Keratinocyte (primary cell): ENCODE measurements at regions not wholly inside any gene's neighbourhood (a gene's known extent, or its start where the extent isn't known, plus 50 kb on each side); places are given as distances from the start of the nearest gene placed in this dataset.

Experiments used
- DNase-seq: peaks from one replicate; pipeline ENCODE4 v3.0.0-alpha.2; 2011; ENCODE audit warnings: low read depth, missing footprints, low spot score
- FAIRE-seq: peaks from 2 replicates; lab custom pipeline; 2011; peaks lifted over from hg19 to GRCh38; lab: Jason Lieb, UNC
- H2AFZ ChIP-seq: 2 replicates; pipeline ENCODE4 v1.6.0; 2012; ENCODE audit warnings: low read length, control low read depth, inconsistent platforms; ENCODE audit not compliant: control insufficient read depth
- H3K27ac ChIP-seq: 2 replicates; pipeline ENCODE4 v1.5.1; 2011; ENCODE audit warnings: low read length; ENCODE audit not compliant: control insufficient read depth, insufficient read depth
- H3K27me3 ChIP-seq: 3 replicates; pipeline ENCODE4 v1.6.0; 2011; ENCODE audit warnings: low read length; ENCODE audit not compliant: control insufficient read depth, insufficient read depth; ENCODE audit errors: extremely low read depth
- H3K36me3 ChIP-seq, 2 experiments: 2 replicates in 1 of 2; 3 replicates in 1 of 2; pipeline ENCODE4 v1.5.1; 2011; ENCODE audit warnings: low read length in 2 of 2, mild to moderate bottlenecking in 1 of 2; ENCODE audit not compliant: control insufficient read depth in 2 of 2, insufficient read depth in 2 of 2; ENCODE audit errors: extremely low read depth in 1 of 2
- H3K4me1 ChIP-seq: 3 replicates; pipeline ENCODE4 v1.5.1; 2011; ENCODE audit warnings: low read length; ENCODE audit not compliant: control insufficient read depth, insufficient read depth; ENCODE audit errors: extremely low read depth
- H3K4me2 ChIP-seq: 3 replicates; pipeline ENCODE4 v1.6.0; 2011; ENCODE audit warnings: low read depth, low read length; ENCODE audit not compliant: control insufficient read depth, insufficient read depth; ENCODE audit errors: extremely low read depth
- H3K4me3 ChIP-seq, 3 experiments: fragments of 200-600 bp in 1 of 3; sonication (generic) in 1 of 3; 2 replicates in 2 of 3; 3 replicates in 1 of 3; pipeline ENCODE4 v1.5.1; 2011 to 2016; ENCODE audit warnings: low read length in 3 of 3, mild to moderate bottlenecking in 3 of 3, control low read depth in 2 of 3, inconsistent platforms in 1 of 3, low read depth in 1 of 3, mixed read lengths in 1 of 3, mixed run types in 1 of 3, moderate library complexity in 1 of 3; ENCODE audit not compliant: control insufficient read depth in 2 of 3, insufficient read depth in 2 of 3; ENCODE audit errors: extremely low read depth in 1 of 3
- H3K79me2 ChIP-seq: 2 replicates; pipeline ENCODE4 v1.6.0; 2012; ENCODE audit warnings: low read length; ENCODE audit not compliant: control insufficient read depth, insufficient read depth
- H3K9ac ChIP-seq: 3 replicates; pipeline ENCODE4 v1.6.0; 2011; ENCODE audit warnings: low read length; ENCODE audit not compliant: control insufficient read depth, insufficient read depth; ENCODE audit errors: extremely low read depth
- H3K9me1 ChIP-seq: 3 replicates; pipeline ENCODE4 v1.6.0; 2011; ENCODE audit warnings: low read length; ENCODE audit not compliant: control insufficient read depth, insufficient read depth; ENCODE audit errors: extremely low read depth
- H3K9me3 ChIP-seq: 2 replicates; pipeline ENCODE4 v1.5.1; 2012; ENCODE audit warnings: low read depth, low read length; ENCODE audit not compliant: control insufficient read depth
- H4K20me1 ChIP-seq: 3 replicates; pipeline ENCODE4 v1.6.0; 2011; ENCODE audit warnings: low read length; ENCODE audit not compliant: control insufficient read depth, insufficient read depth; ENCODE audit errors: extremely low read depth
- EZH2 ChIP-seq: IDR thresholded peaks from one replicate; pipeline ENCODE4 v1.6.1; 2012; ENCODE audit warnings: inconsistent platforms, mild to moderate bottlenecking, low read length, moderate library complexity
- dilution Hi-C: fragments of 300-500 bp; cut with MboI; formaldehyde crosslinking; loops from one replicate; pipeline ENCODE4 v1.7.0; 2020; ENCODE audit warnings: low sequenced_read_pairs; ENCODE audit not compliant: extremely low pct_ligation_motif_present
- TF ChIP-seq, protein P1 (sequence below), 3 experiments: IDR thresholded peaks in 1 of 3; conservative IDR thresholded peaks in 1 of 3; optimal IDR thresholded peaks in 1 of 3; 2 replicates in 2 of 3; 3 replicates in 1 of 3; pipeline versions ENCODE3 to v1.5.1; 2011; ENCODE audit warnings: low read length in 3 of 3, mild to moderate bottlenecking in 3 of 3, moderate library complexity in 2 of 3, control low read depth in 1 of 3, inconsistent platforms in 1 of 3; ENCODE audit not compliant: insufficient read depth in 2 of 3; ENCODE audit errors: extremely low read depth in 1 of 3

GRCh38 chr1:55632058-55632457, 416.9 kb upstream of the USP24 start:
- FAIRE-seq (no peak), DNase-seq (peak; percentile 65)
- H3K36me3 ChIP-seq: no peaks in the 10 kb centered on the region
- no peak overlapping the region for H3K4me3 ChIP-seq
- H3K27me3 ChIP-seq: no peaks in the 10 kb centered on the region
- dilution Hi-C loops: no loop called here
- H3K9me1 ChIP-seq: no peaks in the 10 kb centered on the region
- no peaks in the 10 kb centered on the region for H4K20me1 ChIP-seq
- H3K4me2 ChIP-seq: peak overlapping the region; percentile 41
- peaks cover 12% of the 10 kb centered on the region for H3K4me1 ChIP-seq
- no peak overlapping the region for H3K27ac ChIP-seq
- TF ChIP-seq, protein P1, sequence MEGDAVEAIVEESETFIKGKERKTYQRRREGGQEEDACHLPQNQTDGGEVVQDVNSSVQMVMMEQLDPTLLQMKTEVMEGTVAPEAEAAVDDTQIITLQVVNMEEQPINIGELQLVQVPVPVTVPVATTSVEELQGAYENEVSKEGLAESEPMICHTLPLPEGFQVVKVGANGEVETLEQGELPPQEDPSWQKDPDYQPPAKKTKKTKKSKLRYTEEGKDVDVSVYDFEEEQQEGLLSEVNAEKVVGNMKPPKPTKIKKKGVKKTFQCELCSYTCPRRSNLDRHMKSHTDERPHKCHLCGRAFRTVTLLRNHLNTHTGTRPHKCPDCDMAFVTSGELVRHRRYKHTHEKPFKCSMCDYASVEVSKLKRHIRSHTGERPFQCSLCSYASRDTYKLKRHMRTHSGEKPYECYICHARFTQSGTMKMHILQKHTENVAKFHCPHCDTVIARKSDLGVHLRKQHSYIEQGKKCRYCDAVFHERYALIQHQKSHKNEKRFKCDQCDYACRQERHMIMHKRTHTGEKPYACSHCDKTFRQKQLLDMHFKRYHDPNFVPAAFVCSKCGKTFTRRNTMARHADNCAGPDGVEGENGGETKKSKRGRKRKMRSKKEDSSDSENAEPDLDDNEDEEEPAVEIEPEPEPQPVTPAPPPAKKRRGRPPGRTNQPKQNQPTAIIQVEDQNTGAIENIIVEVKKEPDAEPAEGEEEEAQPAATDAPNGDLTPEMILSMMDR (optimal IDR thresholded peaks at IDR 0.05 in 1 of 3, IDR thresholded peaks at IDR 0.05 in 1 of 3, conservative IDR thresholded peaks at IDR 0.05 in 1 of 3; ENCODE audit: extremely low read depth in 1 of 3, insufficient read depth in 2 of 3, low read length in 3 of 3): no peak
- TF ChIP-seq EZH2: no peak
- H2AFZ ChIP-seq: no peak overlapping the region
- no peaks in the 10 kb centered on the region for H3K79me2 ChIP-seq
- H3K9me3 ChIP-seq: no peaks in the 10 kb centered on the region
- H3K9ac ChIP-seq: no peak overlapping the region

DNA sequence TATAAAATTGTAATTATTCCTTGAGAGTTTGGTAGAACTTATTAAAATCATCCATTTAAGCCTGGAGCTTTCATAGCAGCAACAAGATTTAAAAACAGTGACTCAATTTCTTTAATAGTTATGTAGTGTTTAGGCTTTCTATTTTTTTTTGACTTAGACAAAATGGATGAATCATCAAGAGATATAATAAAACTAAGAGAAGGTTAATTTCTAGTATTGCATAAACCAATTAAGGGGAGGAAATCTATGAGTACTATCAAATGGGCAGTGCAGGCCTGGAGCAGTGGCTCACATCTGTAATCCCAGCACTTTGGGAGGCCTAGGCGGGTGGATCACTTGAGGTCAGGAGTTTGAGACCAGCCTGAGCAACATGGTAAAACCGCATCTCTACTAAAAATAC, 416.3 kb upstream of the USP24 start:
- DNase-seq: no peak
- dilution Hi-C loops: no loop called here
- Histone ChIP-seq H4K20me1 (no peaks in the 10 kb centered on the region), H2AFZ (no peak overlapping the region), H3K79me2 (no peaks in the 10 kb centered on the region), H3K4me2 (no peak overlapping the region), H3K36me3 (no peaks in the 10 kb centered on the region), H3K9ac (no peak overlapping the region), H3K9me1 (no peaks in the 10 kb centered on the region), H3K27me3 (no peaks in the 10 kb centered on the region), H3K4me1 (peaks cover 12% of the 10 kb centered on the region), H3K9me3 (no peaks in the 10 kb centered on the region), H3K4me3 (no peak overlapping the region), H3K27ac (no peak overlapping the region)
- FAIRE-seq: no peak
- no peak for TF ChIP-seq EZH2
- TF ChIP-seq, protein P1 (optimal IDR thresholded peaks at IDR 0.05 in 1 of 3, IDR thresholded peaks at IDR 0.05 in 1 of 3, conservative IDR thresholded peaks at IDR 0.05 in 1 of 3; ENCODE audit: extremely low read depth in 1 of 3, insufficient read depth in 2 of 3, low read length in 3 of 3): no peak
